ENCODE measurements at regions not wholly inside any gene's neighbourhood (a gene's known extent, or its start where the extent isn't known, plus 50 kb on each side); places are given as distances from the start of the nearest gene placed in this dataset.

DNA sequence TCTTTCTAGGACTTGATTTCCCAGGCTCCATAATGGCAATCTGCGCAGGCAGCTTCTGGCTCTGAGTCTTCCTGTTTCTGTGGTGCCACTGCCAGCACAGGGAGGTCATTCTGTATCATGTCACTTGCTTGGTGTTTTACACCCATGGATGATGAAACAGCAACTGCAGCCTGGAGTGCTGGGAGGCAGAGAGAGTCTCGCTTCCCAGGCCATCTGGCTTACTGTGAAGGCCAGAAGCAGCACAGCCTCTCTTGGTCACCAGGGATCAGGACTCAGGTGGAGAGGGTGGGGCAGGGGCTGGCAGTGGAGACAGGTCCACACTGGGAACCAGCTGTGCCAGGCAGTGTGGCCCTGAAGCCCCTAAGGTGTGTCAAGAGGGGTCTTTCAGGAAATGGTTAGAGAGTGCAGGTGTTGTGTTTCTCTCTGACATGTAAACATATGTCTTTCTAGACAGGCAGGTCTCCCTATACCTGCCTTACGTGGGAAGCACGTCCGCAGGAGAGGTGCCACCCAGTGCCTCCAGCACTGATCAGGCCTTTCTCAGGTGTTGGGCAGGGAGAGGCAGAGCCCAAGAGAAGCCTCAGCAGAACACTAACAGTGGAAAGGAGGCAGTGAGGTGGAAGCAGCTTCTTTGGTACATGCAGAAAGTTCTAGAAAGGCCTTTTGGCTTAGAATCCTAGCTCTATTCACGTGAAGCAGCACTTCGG is 71.4 kb downstream of the INSIG1 start:
- Histone ChIP-seq H3F3A (replicated peaks; ENCODE audit: low read depth) (no peaks in the 10 kb centered on the region), H3K36me3 (ENCODE audit: insufficient read depth) (no peaks in the 10 kb centered on the region), H3K9me2 (ENCODE audit: insufficient read depth) (no peaks in the 10 kb centered on the region), H3K27me3 (ENCODE audit: insufficient read depth) (peaks cover 61% of the 10 kb centered on the region), H3K27ac (ENCODE audit: low read depth) (no peak overlapping the region), H4K20me1 (replicated peaks; ENCODE audit: insufficient read depth) (0 out of 2 replicates have a peak, but pooled peaks cover 3% of the 10 kb centered on the region), H3K4me3 (no peak overlapping the region), H3K79me2 (replicated peaks; ENCODE audit: insufficient read depth) (no peaks in the 10 kb centered on the region), H2AFZ (no peak overlapping the region), H3K4me1 (ENCODE audit: insufficient read depth) (peaks cover 12% of the 10 kb centered on the region; the same call in 1 of the 2 replicates), H3K4me2 (no peak overlapping the region)
- Mint-ChIP-seq H3K36me3 (ENCODE audit: low read depth) (peaks cover 6% of the 10 kb centered on the region), H3K9me3 (peaks cover 31% of the 10 kb centered on the region), H3K27me3 (ENCODE audit: insufficient read depth, low read depth, poor library complexity) (peaks cover 66% of the 10 kb centered on the region), H3K4me3 (no peak overlapping the region), H3K4me1 (peaks cover 15% of the 10 kb centered on the region), H3K27ac (no peak overlapping the region)
- TF ChIP-seq NANOG (IDR thresholded peaks at IDR 0.05; ENCODE audit: borderline replicate concordance), result no peak
- TF ChIP-seq EZH2 (IDR thresholded peaks at IDR 0.05; ENCODE audit: low read depth, unreplicated experiment), result no peak
- no peak for ATAC-seq
- DNase-seq (ENCODE audit: low spot score), result no peak

DNA sequence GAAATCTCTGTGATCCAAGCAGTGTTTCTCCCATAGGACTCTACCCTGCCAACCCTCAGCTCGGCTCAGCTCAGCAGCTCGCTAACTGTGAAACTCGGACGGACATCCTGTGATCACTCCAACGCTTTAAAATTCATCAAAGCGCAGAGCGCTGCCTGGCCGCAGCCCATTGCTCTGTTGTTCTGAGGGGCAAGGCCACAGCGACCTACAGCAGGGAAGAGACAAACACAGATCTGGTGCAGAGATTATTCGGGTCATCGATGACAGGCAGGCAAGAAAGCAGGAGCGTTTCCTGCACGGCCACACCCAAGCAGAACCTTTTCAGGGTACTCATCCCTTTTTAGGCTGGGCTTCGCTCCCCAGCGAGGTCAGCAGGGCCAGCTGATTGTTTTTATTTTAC is 72.1 kb downstream of the INSIG1 start:
- H3K36me3 Mint-ChIP-seq (ENCODE audit: low read depth), result peaks cover 6% of the 10 kb centered on the region
- Histone ChIP-seq H3K27ac (ENCODE audit: low read depth) (no peak overlapping the region), H3K4me3 (no peak overlapping the region), H2AFZ (no peak overlapping the region), H3K4me1 (ENCODE audit: insufficient read depth) (peaks cover 12% of the 10 kb centered on the region; the same call in 1 of the 2 replicates), H3K9me2 (ENCODE audit: insufficient read depth) (no peaks in the 10 kb centered on the region), H3K79me2 (replicated peaks; ENCODE audit: insufficient read depth) (no peaks in the 10 kb centered on the region), H3F3A (replicated peaks; ENCODE audit: low read depth) (no peaks in the 10 kb centered on the region), H4K20me1 (replicated peaks; ENCODE audit: insufficient read depth) (0 out of 2 replicates have a peak, but pooled peaks cover 3% of the 10 kb centered on the region), H3K4me2 (no peak overlapping the region), H3K36me3 (ENCODE audit: insufficient read depth) (no peaks in the 10 kb centered on the region), H3K27me3 (ENCODE audit: insufficient read depth) (peaks cover 65% of the 10 kb centered on the region)
- DNase-seq (ENCODE audit: low spot score), result no peak
- H3K4me1 Mint-ChIP-seq, result peaks cover 17% of the 10 kb centered on the region
- H3K27ac Mint-ChIP-seq, result no peak overlapping the region
- H3K9me3 Mint-ChIP-seq, result peaks cover 31% of the 10 kb centered on the region
- peaks cover 71% of the 10 kb centered on the region for H3K27me3 Mint-ChIP-seq (ENCODE audit: insufficient read depth, low read depth, poor library complexity)
- no peak for ATAC-seq
- no peak overlapping the region for H3K4me3 Mint-ChIP-seq
- TF ChIP-seq ZNF331 (CRISPR knock-in tag; IDR thresholded peaks at IDR 0.05; ENCODE audit: low read depth) (no peak), STAT1 (IDR thresholded peaks at IDR 0.05; ENCODE audit: unreplicated experiment) (no peak), EZH2phosphoT487 (IDR thresholded peaks at IDR 0.05; ENCODE audit: unreplicated experiment) (no peak), CREB1 (CRISPR knock-in tag; IDR thresholded peaks at IDR 0.05; ENCODE audit: low read depth) (no peak), ZNF114 (CRISPR knock-in tag; IDR thresholded peaks at IDR 0.05) (no peak), NANOG (IDR thresholded peaks at IDR 0.05; ENCODE audit: borderline replicate concordance) (no peak), EZH2 (IDR thresholded peaks at IDR 0.05; ENCODE audit: low read depth, unreplicated experiment) (no peak), JUNB (IDR thresholded peaks at IDR 0.05; ENCODE audit: unreplicated experiment) (no peak), POLR2AphosphoS5 (IDR thresholded peaks at IDR 0.05; ENCODE audit: low read depth) (no peak)
- TF ChIP-seq, protein P1, sequence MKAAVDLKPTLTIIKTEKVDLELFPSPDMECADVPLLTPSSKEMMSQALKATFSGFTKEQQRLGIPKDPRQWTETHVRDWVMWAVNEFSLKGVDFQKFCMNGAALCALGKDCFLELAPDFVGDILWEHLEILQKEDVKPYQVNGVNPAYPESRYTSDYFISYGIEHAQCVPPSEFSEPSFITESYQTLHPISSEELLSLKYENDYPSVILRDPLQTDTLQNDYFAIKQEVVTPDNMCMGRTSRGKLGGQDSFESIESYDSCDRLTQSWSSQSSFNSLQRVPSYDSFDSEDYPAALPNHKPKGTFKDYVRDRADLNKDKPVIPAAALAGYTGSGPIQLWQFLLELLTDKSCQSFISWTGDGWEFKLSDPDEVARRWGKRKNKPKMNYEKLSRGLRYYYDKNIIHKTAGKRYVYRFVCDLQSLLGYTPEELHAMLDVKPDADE (IDR thresholded peaks at IDR 0.05), result no peak
- TF ChIP-seq, protein P2, sequence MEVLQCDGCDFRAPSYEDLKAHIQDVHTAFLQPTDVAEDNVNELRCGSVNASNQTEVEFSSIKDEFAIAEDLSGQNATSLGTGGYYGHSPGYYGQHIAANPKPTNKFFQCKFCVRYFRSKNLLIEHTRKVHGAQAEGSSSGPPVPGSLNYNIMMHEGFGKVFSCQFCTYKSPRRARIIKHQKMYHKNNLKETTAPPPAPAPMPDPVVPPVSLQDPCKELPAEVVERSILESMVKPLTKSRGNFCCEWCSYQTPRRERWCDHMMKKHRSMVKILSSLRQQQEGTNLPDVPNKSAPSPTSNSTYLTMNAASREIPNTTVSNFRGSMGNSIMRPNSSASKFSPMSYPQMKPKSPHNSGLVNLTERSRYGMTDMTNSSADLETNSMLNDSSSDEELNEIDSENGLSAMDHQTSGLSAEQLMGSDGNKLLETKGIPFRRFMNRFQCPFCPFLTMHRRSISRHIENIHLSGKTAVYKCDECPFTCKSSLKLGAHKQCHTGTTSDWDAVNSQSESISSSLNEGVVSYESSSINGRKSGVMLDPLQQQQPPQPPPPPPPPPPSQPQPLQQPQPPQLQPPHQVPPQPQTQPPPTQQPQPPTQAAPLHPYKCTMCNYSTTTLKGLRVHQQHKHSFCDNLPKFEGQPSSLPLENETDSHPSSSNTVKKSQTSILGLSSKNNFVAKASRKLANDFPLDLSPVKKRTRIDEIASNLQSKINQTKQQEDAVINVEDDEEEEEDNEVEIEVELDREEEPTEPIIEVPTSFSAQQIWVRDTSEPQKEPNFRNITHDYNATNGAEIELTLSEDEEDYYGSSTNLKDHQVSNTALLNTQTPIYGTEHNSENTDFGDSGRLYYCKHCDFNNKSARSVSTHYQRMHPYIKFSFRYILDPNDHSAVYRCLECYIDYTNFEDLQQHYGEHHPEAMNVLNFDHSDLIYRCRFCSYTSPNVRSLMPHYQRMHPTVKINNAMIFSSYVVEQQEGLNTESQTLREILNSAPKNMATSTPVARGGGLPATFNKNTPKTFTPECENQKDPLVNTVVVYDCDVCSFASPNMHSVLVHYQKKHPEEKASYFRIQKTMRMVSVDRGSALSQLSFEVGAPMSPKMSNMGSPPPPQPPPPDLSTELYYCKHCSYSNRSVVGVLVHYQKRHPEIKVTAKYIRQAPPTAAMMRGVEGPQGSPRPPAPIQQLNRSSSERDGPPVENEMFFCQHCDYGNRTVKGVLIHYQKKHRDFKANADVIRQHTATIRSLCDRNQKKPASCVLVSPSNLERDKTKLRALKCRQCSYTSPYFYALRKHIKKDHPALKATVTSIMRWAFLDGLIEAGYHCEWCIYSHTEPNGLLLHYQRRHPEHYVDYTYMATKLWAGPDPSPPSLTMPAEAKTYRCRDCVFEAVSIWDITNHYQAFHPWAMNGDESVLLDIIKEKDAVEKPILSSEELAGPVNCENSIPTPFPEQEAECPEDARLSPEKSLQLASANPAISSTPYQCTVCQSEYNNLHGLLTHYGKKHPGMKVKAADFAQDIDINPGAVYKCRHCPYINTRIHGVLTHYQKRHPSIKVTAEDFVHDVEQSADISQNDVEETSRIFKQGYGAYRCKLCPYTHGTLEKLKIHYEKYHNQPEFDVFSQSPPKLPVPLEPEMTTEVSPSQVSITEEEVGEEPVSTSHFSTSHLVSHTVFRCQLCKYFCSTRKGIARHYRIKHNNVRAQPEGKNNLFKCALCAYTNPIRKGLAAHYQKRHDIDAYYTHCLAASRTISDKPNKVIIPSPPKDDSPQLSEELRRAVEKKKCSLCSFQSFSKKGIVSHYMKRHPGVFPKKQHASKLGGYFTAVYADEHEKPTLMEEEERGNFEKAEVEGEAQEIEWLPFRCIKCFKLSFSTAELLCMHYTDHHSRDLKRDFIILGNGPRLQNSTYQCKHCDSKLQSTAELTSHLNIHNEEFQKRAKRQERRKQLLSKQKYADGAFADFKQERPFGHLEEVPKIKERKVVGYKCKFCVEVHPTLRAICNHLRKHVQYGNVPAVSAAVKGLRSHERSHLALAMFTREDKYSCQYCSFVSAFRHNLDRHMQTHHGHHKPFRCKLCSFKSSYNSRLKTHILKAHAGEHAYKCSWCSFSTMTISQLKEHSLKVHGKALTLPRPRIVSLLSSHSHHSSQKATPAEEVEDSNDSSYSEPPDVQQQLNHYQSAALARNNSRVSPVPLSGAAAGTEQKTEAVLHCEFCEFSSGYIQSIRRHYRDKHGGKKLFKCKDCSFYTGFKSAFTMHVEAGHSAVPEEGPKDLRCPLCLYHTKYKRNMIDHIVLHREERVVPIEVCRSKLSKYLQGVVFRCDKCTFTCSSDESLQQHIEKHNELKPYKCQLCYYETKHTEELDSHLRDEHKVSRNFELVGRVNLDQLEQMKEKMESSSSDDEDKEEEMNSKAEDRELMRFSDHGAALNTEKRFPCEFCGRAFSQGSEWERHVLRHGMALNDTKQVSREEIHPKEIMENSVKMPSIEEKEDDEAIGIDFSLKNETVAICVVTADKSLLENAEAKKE (CRISPR knock-in tag; IDR thresholded peaks at IDR 0.05), result no peak
- TF ChIP-seq, protein P3, sequence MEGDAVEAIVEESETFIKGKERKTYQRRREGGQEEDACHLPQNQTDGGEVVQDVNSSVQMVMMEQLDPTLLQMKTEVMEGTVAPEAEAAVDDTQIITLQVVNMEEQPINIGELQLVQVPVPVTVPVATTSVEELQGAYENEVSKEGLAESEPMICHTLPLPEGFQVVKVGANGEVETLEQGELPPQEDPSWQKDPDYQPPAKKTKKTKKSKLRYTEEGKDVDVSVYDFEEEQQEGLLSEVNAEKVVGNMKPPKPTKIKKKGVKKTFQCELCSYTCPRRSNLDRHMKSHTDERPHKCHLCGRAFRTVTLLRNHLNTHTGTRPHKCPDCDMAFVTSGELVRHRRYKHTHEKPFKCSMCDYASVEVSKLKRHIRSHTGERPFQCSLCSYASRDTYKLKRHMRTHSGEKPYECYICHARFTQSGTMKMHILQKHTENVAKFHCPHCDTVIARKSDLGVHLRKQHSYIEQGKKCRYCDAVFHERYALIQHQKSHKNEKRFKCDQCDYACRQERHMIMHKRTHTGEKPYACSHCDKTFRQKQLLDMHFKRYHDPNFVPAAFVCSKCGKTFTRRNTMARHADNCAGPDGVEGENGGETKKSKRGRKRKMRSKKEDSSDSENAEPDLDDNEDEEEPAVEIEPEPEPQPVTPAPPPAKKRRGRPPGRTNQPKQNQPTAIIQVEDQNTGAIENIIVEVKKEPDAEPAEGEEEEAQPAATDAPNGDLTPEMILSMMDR (conservative IDR thresholded peaks at IDR 0.05; ENCODE audit: low read depth in 2 of 2), result no peak

Measured in GM23338 (cell line).